ENCODE measurements at regions not wholly inside any gene's neighbourhood (a gene's known extent, or its start where the extent isn't known, plus 50 kb on each side); places are given as distances from the start of the nearest gene placed in this dataset.
A peak's percentile ranks its signal among the peaks of the same experiment; 100 is the strongest.

GRCh38 chr10:131511391-131511790 is 199.9 kb upstream of the TCERG1L start:
- peaks cover 0 to 16% (median 0%) of the 10 kb centered on the region in 5 experiments for H3K27me3 ChIP-seq (replicated peaks in 2 of 5; ENCODE audit: control insufficient read depth in 4 of 5, insufficient read depth in 5 of 5, low read length in 4 of 5)
- no peak overlapping the region for H3K4me3 ChIP-seq (ENCODE audit: control insufficient read depth in 1 of 7, extremely low read depth in 1 of 7, insufficient read depth in 4 of 7, low read depth in 2 of 7, low read length in 6 of 7)
- CTCF ChIA-PET = no interaction called here
- WGBS (ENCODE audit: insufficient coverage) = 97% methylated on average over 3 of the region's 9 CpGs
- H3K9me3 ChIP-seq (ENCODE audit: control extremely low read depth in 1 of 5, control insufficient read depth in 4 of 5, insufficient read depth in 2 of 5, low read depth in 1 of 5, low read length in 4 of 5) = peaks cover 0 to 12% (median 0%) of the 10 kb centered on the region in 5 experiments
- H3K4me1 ChIP-seq (ENCODE audit: control extremely low read depth in 1 of 4, control insufficient read depth in 4 of 4, insufficient read depth in 4 of 4, low read length in 3 of 4) = no peaks in the 10 kb centered on the region
- POLR2A ChIA-PET = no interaction called here
- H3K27ac ChIP-seq (ENCODE audit: insufficient read depth in 1 of 2, low read depth in 1 of 2, low read length in 2 of 2, poor library complexity in 1 of 2, severe bottlenecking in 2 of 2) = no peak overlapping the region
- no peaks in the 10 kb centered on the region for H3K36me3 ChIP-seq (ENCODE audit: control insufficient read depth in 4 of 4, insufficient read depth in 4 of 4, low read length in 3 of 4)
- no peak for DNase-seq

- ChIA-PET POLR2A (no interaction called here), CTCF (no interaction called here)
- WGBS (ENCODE audit: insufficient coverage) = 95% methylated on average over 7 of the region's 7 CpGs
- Histone ChIP-seq H3K9me3 (ENCODE audit: control extremely low read depth in 1 of 5, control insufficient read depth in 4 of 5, insufficient read depth in 2 of 5, low read depth in 1 of 5, low read length in 4 of 5) (peaks cover 0 to 12% (median 0%) of the 10 kb centered on the region in 5 experiments), H3K4me3 (ENCODE audit: control insufficient read depth in 1 of 7, extremely low read depth in 1 of 7, insufficient read depth in 4 of 7, low read depth in 2 of 7, low read length in 6 of 7) (no peak overlapping the region), H3K4me1 (ENCODE audit: control extremely low read depth in 1 of 4, control insufficient read depth in 4 of 4, insufficient read depth in 4 of 4, low read length in 3 of 4) (no peaks in the 10 kb centered on the region), H3K27me3 (replicated peaks in 2 of 5; ENCODE audit: control insufficient read depth in 4 of 5, insufficient read depth in 5 of 5, low read length in 4 of 5) (peaks cover 0 to 20% (median 0%) of the 10 kb centered on the region in 5 experiments), H3K36me3 (ENCODE audit: control insufficient read depth in 4 of 4, insufficient read depth in 4 of 4, low read length in 3 of 4) (no peaks in the 10 kb centered on the region), H3K27ac (ENCODE audit: insufficient read depth in 1 of 2, low read depth in 1 of 2, low read length in 2 of 2, poor library complexity in 1 of 2, severe bottlenecking in 2 of 2) (no peak overlapping the region)
- no peak for DNase-seq
Observed at GRCh38 chr10:131512852-131513251, 201.3 kb upstream of the TCERG1L start.

DNA sequence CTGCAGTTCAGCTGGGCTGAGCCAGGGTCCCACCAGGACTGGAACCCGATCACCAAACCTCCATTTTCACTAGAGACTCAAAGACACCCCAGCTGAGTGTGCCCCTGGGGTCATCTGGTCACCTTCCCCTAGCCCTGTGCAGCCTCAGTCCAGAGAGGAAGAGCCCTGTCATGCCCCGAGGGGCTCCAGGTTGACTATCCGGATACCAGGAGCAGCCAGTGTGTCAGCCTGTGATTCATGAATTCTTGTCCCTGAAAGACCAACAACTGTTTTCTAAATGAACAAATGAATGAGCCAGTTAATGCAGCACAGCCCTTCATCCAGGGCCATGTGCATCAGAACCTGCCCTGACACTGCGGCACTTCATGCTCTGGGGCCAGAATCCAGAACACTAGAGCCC is 201.9 kb upstream of the TCERG1L start:
- Histone ChIP-seq H3K27me3 (replicated peaks in 2 of 5; ENCODE audit: control insufficient read depth in 4 of 5, insufficient read depth in 5 of 5, low read length in 4 of 5) (peaks cover 0 to 21% (median 0%) of the 10 kb centered on the region in 5 experiments), H3K27ac (ENCODE audit: insufficient read depth in 1 of 2, low read depth in 1 of 2, low read length in 2 of 2, poor library complexity in 1 of 2, severe bottlenecking in 2 of 2) (no peak overlapping the region), H3K9me3 (ENCODE audit: control extremely low read depth in 1 of 5, control insufficient read depth in 4 of 5, insufficient read depth in 2 of 5, low read depth in 1 of 5, low read length in 4 of 5) (peaks cover 0 to 12% (median 0%) of the 10 kb centered on the region in 5 experiments), H3K36me3 (ENCODE audit: control insufficient read depth in 4 of 4, insufficient read depth in 4 of 4, low read length in 3 of 4) (no peaks in the 10 kb centered on the region), H3K4me1 (ENCODE audit: control extremely low read depth in 1 of 4, control insufficient read depth in 4 of 4, insufficient read depth in 4 of 4, low read length in 3 of 4) (no peaks in the 10 kb centered on the region), H3K4me3 (ENCODE audit: control insufficient read depth in 1 of 7, extremely low read depth in 1 of 7, insufficient read depth in 4 of 7, low read depth in 2 of 7, low read length in 6 of 7) (no peak overlapping the region)
- DNase-seq = no peak
- 98% methylated on average over 4 of the region's 4 CpGs for WGBS (ENCODE audit: insufficient coverage)
- ChIA-PET CTCF (no interaction called here), POLR2A (no interaction called here)

- no peaks in the 10 kb centered on the region for H3K36me3 ChIP-seq (ENCODE audit: control insufficient read depth in 4 of 4, insufficient read depth in 4 of 4, low read length in 3 of 4)
- no peak overlapping the region for H3K4me3 ChIP-seq (ENCODE audit: control insufficient read depth in 1 of 7, extremely low read depth in 1 of 7, insufficient read depth in 4 of 7, low read depth in 2 of 7, low read length in 6 of 7)
- H3K9me3 ChIP-seq (ENCODE audit: control extremely low read depth in 1 of 5, control insufficient read depth in 4 of 5, insufficient read depth in 2 of 5, low read depth in 1 of 5, low read length in 4 of 5) = peaks cover 0 to 12% (median 0%) of the 10 kb centered on the region in 5 experiments
- POLR2A ChIA-PET = no interaction called here
- no peaks in the 10 kb centered on the region for H3K4me1 ChIP-seq (ENCODE audit: control extremely low read depth in 1 of 4, control insufficient read depth in 4 of 4, insufficient read depth in 4 of 4, low read length in 3 of 4)
- no peak for DNase-seq
- peaks cover 0 to 23% (median 0%) of the 10 kb centered on the region in 5 experiments for H3K27me3 ChIP-seq (replicated peaks in 2 of 5; ENCODE audit: control insufficient read depth in 4 of 5, insufficient read depth in 5 of 5, low read length in 4 of 5)
- no peak overlapping the region for H3K27ac ChIP-seq (ENCODE audit: insufficient read depth in 1 of 2, low read depth in 1 of 2, low read length in 2 of 2, poor library complexity in 1 of 2, severe bottlenecking in 2 of 2)
- CTCF ChIA-PET = no interaction called here
- WGBS (ENCODE audit: insufficient coverage) = 68% methylated on average over 7 of the region's 8 CpGs
Observed at GRCh38 chr10:131513901-131514300, 202.4 kb upstream of the TCERG1L start.

DNA sequence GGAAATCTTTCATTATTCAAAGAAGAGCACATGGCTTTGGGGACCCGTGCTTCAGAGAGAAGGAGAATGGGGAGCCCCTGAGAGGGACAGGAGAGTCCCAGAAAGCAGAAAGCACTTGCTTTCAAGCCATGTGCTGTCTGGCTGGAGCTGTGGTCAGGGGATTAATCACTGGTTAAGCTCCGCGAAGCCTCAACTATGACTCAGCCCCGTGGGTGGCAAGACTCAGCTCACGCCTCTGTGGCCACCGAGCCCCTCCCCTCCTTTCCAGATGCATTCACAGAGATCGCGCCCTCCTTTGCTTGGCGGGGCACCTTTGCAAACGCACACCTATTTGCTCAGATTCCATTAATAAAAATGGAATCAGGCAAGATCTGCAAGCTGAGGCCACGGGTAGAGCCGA is 202.9 kb upstream of the TCERG1L start:
- Histone ChIP-seq H3K9me3 (ENCODE audit: control extremely low read depth in 1 of 5, control insufficient read depth in 4 of 5, insufficient read depth in 2 of 5, low read depth in 1 of 5, low read length in 4 of 5) (peaks cover 0 to 12% (median 0%) of the 10 kb centered on the region in 5 experiments), H3K4me3 (ENCODE audit: control insufficient read depth in 1 of 7, extremely low read depth in 1 of 7, insufficient read depth in 4 of 7, low read depth in 2 of 7, low read length in 6 of 7) (no peak overlapping the region), H3K4me1 (ENCODE audit: control extremely low read depth in 1 of 4, control insufficient read depth in 4 of 4, insufficient read depth in 4 of 4, low read length in 3 of 4) (no peaks in the 10 kb centered on the region), H3K36me3 (ENCODE audit: control insufficient read depth in 4 of 4, insufficient read depth in 4 of 4, low read length in 3 of 4) (no peaks in the 10 kb centered on the region), H3K27me3 (replicated peaks in 2 of 5; ENCODE audit: control insufficient read depth in 4 of 5, insufficient read depth in 5 of 5, low read length in 4 of 5) (peaks cover 0 to 23% (median 0%) of the 10 kb centered on the region in 5 experiments), H3K27ac (ENCODE audit: insufficient read depth in 1 of 2, low read depth in 1 of 2, low read length in 2 of 2, poor library complexity in 1 of 2, severe bottlenecking in 2 of 2) (no peak overlapping the region)
- WGBS (ENCODE audit: insufficient coverage) = 66% methylated on average over 9 of the region's 12 CpGs
- ChIA-PET POLR2A (no interaction called here), CTCF (no interaction called here)
- DNase-seq = peak in 2 of 3 donors; percentile 1 to 3

GRCh38 chr10:131516285-131516684 is 204.8 kb upstream of the TCERG1L start:
- DNase-seq = no peak
- ChIA-PET POLR2A (no interaction called here), CTCF (no interaction called here)
- H3K9me3 ChIP-seq (ENCODE audit: control extremely low read depth in 1 of 5, control insufficient read depth in 4 of 5, insufficient read depth in 2 of 5, low read depth in 1 of 5, low read length in 4 of 5) = peaks cover 0 to 5% (median 0%) of the 10 kb centered on the region in 5 experiments
- WGBS (ENCODE audit: insufficient coverage) = 80% methylated on average over 5 of the region's 12 CpGs
- no peaks in the 10 kb centered on the region for H3K36me3 ChIP-seq (ENCODE audit: control insufficient read depth in 4 of 4, insufficient read depth in 4 of 4, low read length in 3 of 4)
- no peak overlapping the region for H3K27ac ChIP-seq (ENCODE audit: insufficient read depth in 1 of 2, low read depth in 1 of 2, low read length in 2 of 2, poor library complexity in 1 of 2, severe bottlenecking in 2 of 2)
- no peaks in the 10 kb centered on the region for H3K4me1 ChIP-seq (ENCODE audit: control extremely low read depth in 1 of 4, control insufficient read depth in 4 of 4, insufficient read depth in 4 of 4, low read length in 3 of 4)
- H3K27me3 ChIP-seq (replicated peaks in 2 of 5; ENCODE audit: control insufficient read depth in 4 of 5, insufficient read depth in 5 of 5, low read length in 4 of 5) = peaks cover 0 to 23% (median 0%) of the 10 kb centered on the region in 5 experiments
- H3K4me3 ChIP-seq (ENCODE audit: control insufficient read depth in 1 of 7, extremely low read depth in 1 of 7, insufficient read depth in 4 of 7, low read depth in 2 of 7, low read length in 6 of 7) = no peak overlapping the region

DNA sequence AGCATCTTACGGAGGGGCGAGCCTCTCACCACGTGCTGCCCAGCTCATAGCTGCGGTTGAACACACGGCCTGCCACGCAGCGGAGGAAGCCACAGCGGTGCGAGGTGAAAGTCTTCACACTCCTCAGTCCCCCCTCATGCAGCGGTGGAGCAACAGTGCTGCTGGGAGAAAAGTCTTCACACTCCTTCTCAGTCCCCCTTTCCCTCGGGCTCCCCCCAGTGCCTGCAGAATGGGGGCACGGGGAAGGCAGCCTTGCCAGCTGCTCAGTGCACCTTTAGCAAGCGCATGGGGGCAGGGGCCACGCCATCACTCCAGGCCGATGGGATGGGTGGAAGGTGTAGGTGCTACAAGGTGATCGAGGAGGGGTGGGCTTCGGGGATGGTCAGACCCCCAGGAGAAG is 206.3 kb upstream of the TCERG1L start:
- no peak overlapping the region for H3K4me3 ChIP-seq (ENCODE audit: control insufficient read depth in 1 of 7, extremely low read depth in 1 of 7, insufficient read depth in 4 of 7, low read depth in 2 of 7, low read length in 6 of 7)
- no peaks in the 10 kb centered on the region for H3K36me3 ChIP-seq (ENCODE audit: control insufficient read depth in 4 of 4, insufficient read depth in 4 of 4, low read length in 3 of 4)
- H3K4me1 ChIP-seq (ENCODE audit: control extremely low read depth in 1 of 4, control insufficient read depth in 4 of 4, insufficient read depth in 4 of 4, low read length in 3 of 4) = no peaks in the 10 kb centered on the region
- ChIA-PET CTCF (no interaction called here), POLR2A (interaction anchor here (0.5 kb wide), 1 partner anchor 23 kb away, joined by 3 read pairs; no protein-coding TSS in a partner anchor)
- 91% methylated on average over 15 of the region's 17 CpGs for WGBS (ENCODE audit: insufficient coverage)
- no peak overlapping the region for H3K27ac ChIP-seq (ENCODE audit: insufficient read depth in 1 of 2, low read depth in 1 of 2, low read length in 2 of 2, poor library complexity in 1 of 2, severe bottlenecking in 2 of 2)
- H3K27me3 ChIP-seq (replicated peaks in 2 of 5; ENCODE audit: control insufficient read depth in 4 of 5, insufficient read depth in 5 of 5, low read length in 4 of 5) = peaks cover 0 to 27% (median 0%) of the 10 kb centered on the region in 5 experiments
- no peak for DNase-seq
- H3K9me3 ChIP-seq (ENCODE audit: control extremely low read depth in 1 of 5, control insufficient read depth in 4 of 5, insufficient read depth in 2 of 5, low read depth in 1 of 5, low read length in 4 of 5) = no peaks in the 10 kb centered on the region

Data from common myeloid progenitor, CD34-positive (primary cell).